Right atrium auricular region (tissue), 2 donors: ENCODE measurements at regions not wholly inside any gene's neighbourhood (a gene's known extent, or its start where the extent isn't known, plus 50 kb on each side); places are given as distances from the start of the nearest gene placed in this dataset.

ENCODE experiments used
- DNase-seq: peaks from one replicate; pipeline ENCODE4 v3.0.0-alpha.2; 2019; ENCODE audit warnings: low spot score
- H3K27ac ChIP-seq, 2 donors: fragments of 200-600 bp; sonication (generic); 1 replicate in 1 of 2; 2 replicates in 1 of 2; pipeline ENCODE4 v1.5.1; 2016 to 2019
- H3K27me3 ChIP-seq, 2 donors: fragments of 200-600 bp; sonication (generic); one replicate each; pipeline versions ENCODE4 v1.5.1 to v1.6.0; 2017 to 2019
- H3K36me3 ChIP-seq: fragments of 200-600 bp; sonication (generic); one replicate; pipeline ENCODE4 v1.5.1; 2016
- H3K4me1 ChIP-seq, 2 donors: fragments of 200-600 bp; sonication (generic); one replicate each; pipeline versions ENCODE4 v1.5.1 to v1.6.0; 2017 to 2019
- H3K4me3 ChIP-seq, 2 donors: fragments of 200-600 bp; sonication (generic); 1 replicate in 1 of 2; 2 replicates in 1 of 2; pipeline ENCODE4 v1.5.1; 2017 to 2019; ENCODE audit warnings: mild to moderate bottlenecking in 1 of 2, moderate library complexity in 1 of 2
- H3K9me3 ChIP-seq, 2 donors: fragments of 200-600 bp; sonication (generic); one replicate each; pipeline ENCODE4 v1.5.1; 2019
- TF ChIP-seq, protein P1 (sequence below), 2 donors: fragments of 200-600 bp; sonication (generic); IDR thresholded peaks; one replicate each; pipeline ENCODE4 v1.5.1; 2019; ENCODE audit warnings: antibody characterized with exemption in 2 of 2

DNA sequence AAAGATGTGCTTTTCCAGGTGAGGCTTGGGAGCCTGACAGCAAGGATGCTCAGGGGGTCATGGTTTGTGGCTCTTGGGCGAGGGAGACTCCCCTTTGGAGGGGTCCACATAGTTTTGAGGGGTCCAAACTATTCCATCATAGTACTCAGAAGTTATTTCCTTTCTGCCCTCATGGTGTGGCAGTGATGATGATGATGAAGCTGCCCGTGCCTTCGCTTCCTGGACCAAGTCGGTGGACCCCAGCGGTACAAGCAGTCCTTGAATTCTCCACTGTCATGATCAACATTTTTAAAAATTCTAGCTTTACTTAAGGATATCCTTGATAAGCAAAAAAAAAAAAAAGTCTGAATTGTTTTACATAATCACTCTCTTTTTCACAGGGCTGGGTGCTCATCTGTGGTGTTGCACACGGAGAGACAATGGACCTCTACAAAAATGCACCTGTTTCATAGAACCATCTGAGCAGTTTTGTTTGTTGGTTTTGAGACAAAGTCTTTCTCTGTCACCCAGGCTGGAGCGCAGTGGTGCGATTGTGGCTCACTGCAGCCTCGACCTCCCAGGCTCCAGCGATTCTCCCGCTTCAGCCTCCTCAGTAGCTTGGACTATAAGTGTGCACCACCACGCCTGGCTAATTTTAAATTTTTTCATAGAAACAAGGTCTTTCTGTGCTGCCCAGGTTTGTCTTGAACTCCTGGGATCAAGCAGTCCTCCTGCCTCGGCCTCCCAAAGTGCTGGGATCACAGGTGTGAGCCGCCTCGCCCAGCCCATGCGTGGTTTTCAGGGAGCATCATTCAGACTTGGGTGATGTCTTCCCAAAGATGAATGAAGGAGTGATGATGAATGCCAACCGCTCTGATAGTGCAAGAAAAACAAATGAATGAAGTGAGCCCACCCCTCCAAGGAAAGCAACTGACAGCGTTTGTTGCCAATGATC lies 271.4 kb upstream of the HDAC4 start:
- Histone ChIP-seq H3K27ac (no peak overlapping the region), H3K27me3 (no peaks in the 10 kb centered on the region), H3K4me3 (no peak overlapping the region), H3K4me1 (no peaks in the 10 kb centered on the region), H3K36me3 (no peaks in the 10 kb centered on the region), H3K9me3 (no peaks in the 10 kb centered on the region)
- TF ChIP-seq, protein P1, sequence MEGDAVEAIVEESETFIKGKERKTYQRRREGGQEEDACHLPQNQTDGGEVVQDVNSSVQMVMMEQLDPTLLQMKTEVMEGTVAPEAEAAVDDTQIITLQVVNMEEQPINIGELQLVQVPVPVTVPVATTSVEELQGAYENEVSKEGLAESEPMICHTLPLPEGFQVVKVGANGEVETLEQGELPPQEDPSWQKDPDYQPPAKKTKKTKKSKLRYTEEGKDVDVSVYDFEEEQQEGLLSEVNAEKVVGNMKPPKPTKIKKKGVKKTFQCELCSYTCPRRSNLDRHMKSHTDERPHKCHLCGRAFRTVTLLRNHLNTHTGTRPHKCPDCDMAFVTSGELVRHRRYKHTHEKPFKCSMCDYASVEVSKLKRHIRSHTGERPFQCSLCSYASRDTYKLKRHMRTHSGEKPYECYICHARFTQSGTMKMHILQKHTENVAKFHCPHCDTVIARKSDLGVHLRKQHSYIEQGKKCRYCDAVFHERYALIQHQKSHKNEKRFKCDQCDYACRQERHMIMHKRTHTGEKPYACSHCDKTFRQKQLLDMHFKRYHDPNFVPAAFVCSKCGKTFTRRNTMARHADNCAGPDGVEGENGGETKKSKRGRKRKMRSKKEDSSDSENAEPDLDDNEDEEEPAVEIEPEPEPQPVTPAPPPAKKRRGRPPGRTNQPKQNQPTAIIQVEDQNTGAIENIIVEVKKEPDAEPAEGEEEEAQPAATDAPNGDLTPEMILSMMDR (IDR thresholded peaks at IDR 0.05), result no peak
- peak; percentile 55 for DNase-seq

DNA sequence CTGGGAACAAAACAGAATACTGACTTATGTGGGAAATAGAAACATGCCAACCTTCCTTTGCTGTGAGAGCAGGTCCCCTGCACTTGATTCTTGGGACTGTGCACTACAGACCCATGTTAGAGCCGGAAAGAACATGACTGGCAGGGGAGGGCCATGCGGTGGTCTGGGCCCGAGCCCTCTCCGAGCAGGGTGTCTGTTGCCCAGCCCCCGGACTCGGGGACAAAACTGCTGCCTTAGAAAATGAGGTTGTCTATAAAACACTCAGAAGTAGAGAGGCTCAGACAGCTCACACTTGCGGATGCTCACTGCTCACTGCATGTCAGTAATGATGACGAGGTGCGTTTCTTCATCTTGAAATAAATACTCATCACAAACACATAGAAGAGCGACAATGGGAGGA lies 270.7 kb upstream of the HDAC4 start:
- no peaks in the 10 kb centered on the region for H3K36me3 ChIP-seq
- H3K27me3 ChIP-seq, result no peaks in the 10 kb centered on the region
- no peak overlapping the region for H3K4me3 ChIP-seq
- no peak overlapping the region for H3K27ac ChIP-seq
- TF ChIP-seq, protein P1 (IDR thresholded peaks at IDR 0.05), result no peak
- H3K4me1 ChIP-seq, result no peaks in the 10 kb centered on the region
- H3K9me3 ChIP-seq, result no peaks in the 10 kb centered on the region
- DNase-seq, result no peak

DNA sequence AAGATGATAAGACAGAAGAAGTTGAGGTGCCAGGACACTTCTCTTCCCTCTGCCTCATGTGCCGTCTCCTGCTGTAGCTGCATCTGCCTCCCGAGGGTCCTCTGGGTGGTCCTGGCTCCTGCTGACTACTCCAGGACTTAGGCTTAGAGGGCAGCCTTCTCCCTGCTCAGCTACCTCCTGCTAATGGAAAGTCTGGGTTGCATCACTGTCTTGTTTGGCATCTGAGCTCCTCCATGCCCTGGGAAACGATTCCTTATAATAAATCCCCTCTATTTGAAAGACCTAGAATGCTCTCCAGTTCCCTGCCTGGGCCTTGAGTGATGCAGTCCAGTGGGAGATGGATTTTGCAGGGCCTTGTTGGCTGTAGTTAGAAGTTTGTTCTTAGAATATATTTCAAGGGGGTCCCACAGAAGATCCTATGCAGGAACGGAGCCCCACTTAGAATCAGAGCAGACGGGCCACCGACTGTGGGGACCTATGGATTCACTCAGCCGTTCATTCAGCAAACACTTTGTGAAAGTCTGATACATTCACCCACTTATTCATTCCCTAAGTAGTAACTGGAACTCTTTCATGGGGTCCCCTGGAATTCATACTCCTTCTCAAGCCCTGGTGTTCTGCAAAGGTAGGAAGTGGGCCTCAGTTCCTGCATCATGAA lies 269.8 kb upstream of the HDAC4 start:
- TF ChIP-seq, protein P1 (IDR thresholded peaks at IDR 0.05), result no peak
- H3K27me3 ChIP-seq, result no peaks in the 10 kb centered on the region
- no peaks in the 10 kb centered on the region for H3K4me1 ChIP-seq
- DNase-seq, result no peak
- no peak overlapping the region for H3K27ac ChIP-seq
- no peaks in the 10 kb centered on the region for H3K9me3 ChIP-seq
- no peaks in the 10 kb centered on the region for H3K36me3 ChIP-seq
- H3K4me3 ChIP-seq, result no peak overlapping the region

DNA sequence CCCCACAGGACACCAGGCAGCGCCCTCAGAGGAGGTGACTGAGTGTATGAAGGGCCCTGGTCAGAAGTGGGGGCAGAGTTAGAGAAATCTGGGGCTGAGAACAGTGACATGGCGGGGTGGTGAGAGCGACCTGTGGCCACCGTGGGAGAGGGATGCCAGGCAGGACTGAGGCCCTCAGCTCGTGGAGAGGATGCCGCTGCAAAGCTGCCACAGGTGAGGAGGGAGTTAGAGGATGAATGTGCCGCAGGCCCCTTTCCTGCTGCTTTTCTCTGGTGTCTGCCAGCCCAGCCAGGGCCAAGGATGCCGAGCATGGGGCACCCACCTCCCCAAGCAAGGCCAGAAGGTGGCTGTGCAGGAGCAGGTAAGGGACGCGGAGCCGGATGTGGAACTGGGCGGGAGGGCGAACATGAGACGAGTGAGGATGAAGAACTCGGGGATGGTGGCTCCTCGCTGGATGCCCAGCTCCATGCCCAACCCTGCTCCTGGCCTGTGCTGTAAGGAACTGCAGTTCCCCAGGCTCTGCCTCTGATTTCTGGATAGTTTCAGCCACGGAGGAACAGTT lies 269.2 kb upstream of the HDAC4 start:
- Histone ChIP-seq H3K4me1 (no peaks in the 10 kb centered on the region), H3K36me3 (no peaks in the 10 kb centered on the region), H3K4me3 (no peak overlapping the region), H3K9me3 (no peaks in the 10 kb centered on the region), H3K27ac (no peak overlapping the region), H3K27me3 (no peaks in the 10 kb centered on the region)
- DNase-seq, result no peak
- TF ChIP-seq, protein P1 (IDR thresholded peaks at IDR 0.05), result no peak

DNA sequence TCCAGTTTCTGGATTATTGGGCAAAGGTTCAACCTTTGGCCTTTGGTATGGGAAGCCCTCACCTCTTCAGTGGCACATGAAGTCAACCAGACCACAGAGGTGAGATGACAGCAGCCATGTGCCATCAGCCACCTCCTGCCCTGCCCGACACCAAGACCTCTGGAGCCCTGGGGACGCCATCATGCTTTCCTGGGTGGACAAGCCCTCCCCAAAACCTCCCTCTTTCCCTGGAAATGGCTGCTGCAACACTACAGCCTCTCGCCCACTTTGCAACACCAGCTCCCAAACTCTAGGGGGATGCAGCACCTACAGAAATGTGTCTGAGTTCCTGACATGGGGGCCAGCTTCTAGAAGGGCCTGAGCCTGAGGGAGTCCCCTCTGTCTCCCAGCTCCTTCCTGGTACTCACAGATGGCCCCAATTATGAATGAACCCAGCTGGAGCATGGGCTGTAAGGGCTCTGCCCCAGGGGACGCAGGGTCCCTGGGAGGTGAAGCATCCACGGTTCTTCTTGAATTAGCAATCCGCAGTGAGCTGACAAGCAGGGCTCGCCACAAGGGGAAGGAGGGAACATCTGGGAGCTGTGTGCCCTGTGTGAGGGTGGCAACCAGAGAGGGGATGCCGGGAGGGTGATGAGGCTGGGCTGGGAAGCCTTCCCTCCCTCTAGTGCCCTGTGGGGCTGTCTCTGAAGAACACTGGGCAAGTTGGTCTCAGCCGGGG lies 268.5 kb upstream of the HDAC4 start:
- no peaks in the 10 kb centered on the region for H3K36me3 ChIP-seq
- H3K4me1 ChIP-seq, result no peaks in the 10 kb centered on the region
- DNase-seq, result no peak
- H3K27ac ChIP-seq, result no peak overlapping the region
- H3K9me3 ChIP-seq, result no peaks in the 10 kb centered on the region
- H3K27me3 ChIP-seq, result no peaks in the 10 kb centered on the region
- H3K4me3 ChIP-seq, result no peak overlapping the region
- TF ChIP-seq, protein P1 (IDR thresholded peaks at IDR 0.05), result no peak
